ENCODE measurements at regions not wholly inside any gene's neighbourhood (a gene's known extent, or its start where the extent isn't known, plus 50 kb on each side); places are given as distances from the start of the nearest gene placed in this dataset.

DNA sequence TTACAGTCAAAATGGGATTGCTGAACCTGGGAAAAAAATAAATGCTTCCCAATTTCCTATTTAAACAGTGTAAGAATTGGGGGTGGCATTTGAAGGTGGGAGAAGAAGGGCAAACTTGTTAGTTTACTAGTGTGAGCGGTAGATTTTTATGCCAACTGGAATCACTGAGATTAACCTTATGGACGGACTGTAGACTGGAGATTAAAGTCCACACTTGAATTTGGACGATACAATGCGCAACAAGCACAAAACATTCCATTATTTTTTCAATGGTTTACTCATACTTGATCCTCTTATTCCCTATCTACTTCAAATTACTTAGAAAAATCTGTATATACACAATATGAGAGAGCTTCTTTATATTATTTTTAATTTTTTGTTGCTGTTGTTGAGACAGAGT is 269.6 kb upstream of the KLF14 start:
- DNase-seq, result no peak

DNA sequence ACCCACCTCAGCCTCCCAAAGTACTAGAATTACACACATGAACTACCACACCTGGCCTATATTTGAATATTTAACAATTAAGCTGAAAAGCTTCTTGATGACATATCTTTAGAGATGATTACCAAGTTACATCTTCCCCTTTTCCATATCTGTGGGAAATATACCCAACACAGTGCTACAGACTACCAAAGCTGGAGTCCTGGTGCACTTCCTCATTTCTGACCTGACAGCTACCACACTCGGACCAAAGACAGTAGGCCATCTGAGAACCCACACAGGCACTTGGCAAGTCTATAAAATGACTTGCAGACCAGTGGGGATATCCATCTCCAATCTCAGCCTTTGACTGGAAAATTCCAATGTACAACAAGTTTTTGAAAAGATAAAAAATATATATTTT is 270.4 kb upstream of the KLF14 start:
- no peak for DNase-seq

DNA sequence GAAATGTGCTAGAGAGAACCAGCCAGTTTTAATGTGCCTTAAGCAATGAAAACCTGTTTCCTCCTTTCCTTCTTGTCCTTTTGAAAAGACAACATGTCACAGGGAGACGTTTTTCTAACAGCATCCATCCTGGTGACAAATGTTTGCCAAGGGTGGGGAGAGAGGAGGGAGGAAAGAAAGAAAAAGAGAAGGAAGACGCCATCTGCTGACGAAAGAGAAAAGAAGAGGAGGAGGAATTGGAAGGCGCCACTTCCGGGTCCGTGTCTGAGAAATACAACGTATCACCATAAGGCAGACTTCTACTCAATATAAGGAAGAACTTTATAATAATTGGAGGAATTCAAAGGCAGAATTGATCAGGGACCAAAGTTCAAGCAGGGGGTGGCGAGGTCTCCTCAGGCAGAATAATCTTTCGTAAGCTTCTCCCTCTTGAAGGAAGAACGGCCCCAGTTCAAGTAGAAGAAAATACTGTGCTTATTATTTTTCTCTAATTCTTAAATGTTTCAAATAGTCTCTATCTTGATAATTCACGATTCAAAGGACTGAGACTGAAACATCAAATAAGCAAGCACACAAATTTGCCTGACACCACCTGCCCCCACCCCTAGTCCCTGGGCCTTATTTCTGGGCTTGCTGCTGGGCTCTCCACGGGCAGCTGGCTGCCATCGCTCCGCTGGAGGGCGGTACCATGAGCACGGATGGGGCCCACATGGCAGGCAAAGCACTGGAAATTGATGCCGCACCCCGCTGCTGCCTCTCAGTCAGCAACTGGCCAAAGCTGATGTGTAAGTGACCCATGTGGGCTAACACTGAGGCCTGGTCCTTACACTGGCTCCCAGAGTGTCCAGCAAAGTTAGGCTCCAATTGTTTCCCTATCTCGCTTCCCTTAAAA is 273.7 kb upstream of the KLF14 start:
- DNase-seq, result peak; percentile 5

DNA sequence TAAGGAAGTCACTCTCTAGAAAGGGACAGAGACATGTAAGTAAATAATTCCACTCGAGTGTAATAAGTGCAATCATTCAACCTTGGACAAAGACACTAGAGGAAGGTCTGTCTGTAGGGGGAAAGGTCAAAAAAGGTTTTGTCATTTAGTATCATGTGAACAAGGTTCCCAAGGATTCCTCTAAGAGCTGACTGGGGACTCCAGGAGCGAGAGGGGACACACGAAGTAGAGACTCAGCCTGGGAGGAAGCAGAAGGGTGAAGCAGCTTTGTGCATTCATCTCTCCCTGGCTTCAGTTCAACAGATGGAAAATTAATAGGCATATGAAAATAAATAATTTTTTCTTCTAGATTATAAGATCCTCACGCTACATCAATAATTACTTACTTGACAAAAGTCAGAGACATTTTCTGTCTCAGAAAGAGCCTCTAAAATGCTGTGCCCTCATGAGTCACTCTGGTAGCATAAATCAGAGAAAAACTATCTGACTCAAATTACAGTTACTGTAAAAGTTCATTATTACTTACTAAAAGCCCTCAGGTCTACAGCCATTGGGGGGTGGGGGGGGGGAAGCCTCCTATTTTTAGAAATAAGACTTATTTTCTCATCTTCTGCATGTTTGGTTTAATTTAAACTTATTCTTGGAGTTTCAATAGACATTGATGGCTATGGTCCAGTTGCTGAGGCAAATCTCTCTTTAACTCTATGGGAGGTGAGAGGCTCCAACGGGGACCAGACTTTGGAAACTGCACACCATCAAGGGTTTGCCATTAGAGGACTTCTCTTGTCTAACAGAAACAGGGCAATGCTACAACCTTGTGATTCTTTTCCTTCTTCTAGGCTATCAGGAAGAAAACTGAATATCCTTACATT is 275.1 kb upstream of the KLF14 start:
- no peak for DNase-seq

DNA sequence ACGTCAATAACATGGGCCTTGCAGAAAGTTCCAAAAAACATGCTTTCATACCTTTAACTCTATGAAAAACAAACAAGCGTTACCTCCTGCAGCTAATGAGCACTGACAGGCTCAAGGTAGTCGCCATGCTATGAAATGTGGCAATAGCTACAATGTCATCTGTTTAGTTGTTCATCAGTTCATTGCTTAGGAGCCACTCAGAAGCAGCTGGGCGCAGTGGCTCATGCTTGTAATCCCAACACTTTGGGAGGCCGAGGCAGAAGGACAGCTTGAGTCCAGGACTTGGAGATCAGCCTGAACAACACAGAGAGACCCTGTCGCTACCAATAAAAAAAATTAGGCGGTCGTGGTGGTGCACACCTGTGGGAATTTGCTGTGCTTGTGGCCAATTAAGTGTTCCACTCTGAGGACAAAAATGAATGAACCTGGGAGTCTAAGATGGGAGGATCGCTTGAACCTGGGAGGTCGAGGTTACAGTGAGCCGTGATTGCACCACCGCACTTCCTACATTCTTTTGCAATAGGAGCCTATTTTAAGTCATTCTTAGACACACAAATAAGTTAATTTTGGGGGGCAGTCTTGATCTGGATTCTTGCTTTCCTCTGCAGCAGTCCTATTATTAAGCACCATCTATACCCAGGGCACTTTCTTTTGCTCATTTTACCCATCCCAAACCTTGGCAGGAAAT is 276.2 kb upstream of the KLF14 start:
- DNase-seq, result no peak

DNA sequence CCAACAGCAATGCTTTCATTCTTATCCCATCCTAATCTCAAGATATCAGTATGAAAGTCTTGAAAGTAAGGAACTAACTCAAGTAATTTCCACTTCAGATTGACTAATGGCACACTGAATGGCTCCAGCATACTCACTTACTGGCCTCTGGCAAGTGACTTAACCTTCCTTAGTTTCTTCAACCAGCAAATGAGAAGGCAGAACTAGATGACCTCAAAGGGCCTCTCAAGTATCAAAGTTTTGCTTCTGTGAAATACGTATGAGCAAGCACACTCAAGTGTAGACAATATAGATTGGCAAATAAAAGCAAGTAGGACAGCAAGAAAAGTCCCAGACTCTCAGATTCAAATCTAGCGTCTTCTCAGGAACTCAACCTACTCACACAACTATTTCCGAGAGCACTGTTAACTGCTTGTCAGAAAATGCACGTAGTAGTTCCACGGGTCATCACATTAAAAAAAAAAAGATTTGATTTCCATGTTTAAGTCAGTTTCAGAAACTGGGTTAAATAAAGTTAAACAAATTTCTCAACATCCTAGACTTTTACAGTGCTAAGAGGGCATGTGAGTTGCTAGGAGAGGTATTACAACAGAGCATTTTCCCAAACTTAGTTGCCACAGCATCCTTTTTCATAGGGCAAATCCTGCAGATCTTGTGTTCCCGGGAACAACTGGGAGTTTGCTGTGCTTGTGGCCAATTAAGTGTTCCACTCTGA is 276.9 kb upstream of the KLF14 start:
- DNase-seq, result peak; percentile 75

DNA sequence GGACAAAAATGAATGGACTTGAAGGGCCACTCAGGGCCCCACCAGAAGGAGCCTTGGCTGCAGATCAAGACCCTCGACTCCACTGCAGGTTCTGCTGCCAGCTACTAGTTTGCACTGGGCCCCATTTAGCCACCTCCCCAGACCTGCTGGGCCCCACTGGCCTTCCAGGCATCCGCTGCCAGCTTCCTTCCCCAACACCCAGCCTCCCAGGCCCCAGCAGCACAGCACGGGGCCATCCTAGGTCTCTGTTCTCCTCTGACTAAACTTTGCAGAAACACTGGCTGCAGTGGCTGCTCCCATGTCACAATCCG is 277.4 kb upstream of the KLF14 start:
- peak; percentile 84 for DNase-seq

DNA sequence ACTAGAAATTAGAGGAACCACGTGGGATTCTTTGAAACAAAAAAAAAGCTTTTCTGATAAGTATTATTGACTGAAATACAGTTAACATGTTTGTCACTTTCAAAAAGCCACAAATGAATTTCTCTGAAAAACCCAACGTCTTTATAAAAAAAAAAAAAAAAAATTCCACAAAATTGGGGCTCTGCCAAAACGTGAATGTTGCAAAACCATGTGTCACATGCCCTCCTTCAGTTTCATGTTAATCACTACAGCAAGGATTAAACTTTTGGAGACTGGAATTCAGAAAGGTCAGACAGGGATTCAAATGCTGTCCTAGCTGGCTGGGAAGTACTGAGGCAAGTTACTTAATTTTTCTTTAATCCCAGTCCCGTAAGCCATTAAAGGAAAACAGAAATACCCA is 278.0 kb upstream of the KLF14 start:
- peak; percentile 40 for DNase-seq

DNA sequence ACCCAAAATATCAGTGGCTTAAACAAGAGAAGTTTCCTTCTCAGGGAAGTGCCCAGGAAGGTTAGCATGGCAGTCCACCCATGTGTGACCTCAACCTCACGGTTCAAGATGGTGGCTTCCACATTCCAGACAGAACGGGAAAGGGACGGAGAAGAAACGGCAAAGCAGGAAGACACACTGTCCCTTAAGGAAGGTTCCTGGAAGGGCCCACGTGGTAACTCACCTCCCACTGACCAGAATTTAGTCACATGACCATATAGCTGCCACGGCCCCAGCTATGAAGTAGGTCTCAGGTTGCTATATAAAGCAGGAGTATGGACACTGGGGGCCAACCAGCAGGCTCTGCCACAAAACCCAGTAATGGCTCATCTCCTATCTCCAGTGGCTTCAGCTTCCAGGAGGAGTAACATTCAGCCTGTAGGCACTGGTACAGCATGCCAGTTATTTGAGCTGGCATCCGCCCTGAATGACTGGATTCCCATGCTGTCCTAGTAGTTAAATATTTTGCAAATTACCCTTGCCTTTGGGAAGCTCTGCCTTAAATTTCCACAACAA is 278.5 kb upstream of the KLF14 start:
- DNase-seq, result no peak

DNA sequence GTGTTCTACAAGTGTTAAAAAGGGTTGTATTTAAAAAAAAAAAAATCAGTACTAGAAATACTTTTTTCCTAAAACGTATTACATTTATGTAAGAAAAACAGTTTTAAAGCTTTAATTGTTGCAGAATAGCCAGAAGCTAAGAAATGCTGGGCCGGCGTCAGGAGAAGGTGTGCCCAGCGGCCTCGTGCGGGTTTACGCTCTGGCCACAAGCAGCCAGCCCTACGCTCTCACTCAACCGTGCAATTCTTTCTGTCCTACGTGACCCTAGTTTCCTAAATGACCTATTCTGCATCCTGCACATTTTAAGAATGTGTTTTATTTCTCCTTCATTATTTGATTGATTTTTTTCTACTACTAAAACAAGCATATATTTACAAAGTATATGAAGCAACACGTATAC is 279.7 kb upstream of the KLF14 start:
- DNase-seq, result no peak

DNA sequence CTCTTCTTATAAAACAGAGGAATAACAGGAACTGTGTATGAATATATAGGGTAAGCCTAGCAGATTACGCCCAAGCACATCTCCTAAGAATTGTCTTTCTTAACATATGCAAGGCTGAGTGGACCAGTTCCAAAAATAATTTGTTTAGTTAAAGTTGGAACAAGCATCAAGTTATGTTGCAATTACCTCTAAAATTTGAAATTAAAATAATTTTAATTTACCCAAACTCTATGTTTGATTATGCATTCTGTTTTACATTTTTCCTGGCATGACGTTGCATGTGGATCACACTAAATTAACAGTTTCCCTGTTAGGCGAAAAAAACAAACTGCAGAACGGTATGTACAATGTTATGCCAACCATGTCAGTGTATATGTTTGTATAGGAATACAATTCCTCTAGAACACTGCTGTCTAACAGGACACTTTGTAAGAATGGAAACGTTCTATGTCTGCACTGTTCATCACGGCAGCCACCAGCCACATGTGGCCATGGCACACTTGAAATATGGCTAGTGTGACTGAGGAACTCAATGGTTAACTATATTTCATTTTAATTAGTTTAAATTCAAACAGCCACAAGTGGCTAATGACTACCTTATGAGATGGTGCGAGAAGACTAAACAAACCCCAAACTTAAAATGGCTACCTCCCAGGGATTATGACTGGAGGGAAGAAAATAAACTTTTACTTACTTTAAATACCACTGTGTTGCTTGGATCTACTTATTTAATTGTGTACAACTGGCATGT is 281.1 kb upstream of the KLF14 start:
- DNase-seq, result no peak

DNA sequence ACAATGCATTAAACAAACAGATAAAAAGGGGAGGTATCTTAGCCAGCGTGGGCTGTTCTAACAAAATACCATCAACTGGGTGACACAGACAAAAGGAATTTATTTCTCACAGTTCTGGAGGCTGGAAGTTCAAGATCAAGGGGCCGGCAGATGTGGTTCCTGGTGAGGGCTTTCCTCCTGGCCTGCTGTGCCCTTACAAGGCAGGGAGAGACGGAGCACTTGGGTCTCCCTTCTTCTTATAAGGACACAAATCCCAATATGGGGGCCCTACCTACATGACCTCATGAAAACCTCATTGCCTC is 281.6 kb upstream of the KLF14 start:
- DNase-seq, result no peak

DNA sequence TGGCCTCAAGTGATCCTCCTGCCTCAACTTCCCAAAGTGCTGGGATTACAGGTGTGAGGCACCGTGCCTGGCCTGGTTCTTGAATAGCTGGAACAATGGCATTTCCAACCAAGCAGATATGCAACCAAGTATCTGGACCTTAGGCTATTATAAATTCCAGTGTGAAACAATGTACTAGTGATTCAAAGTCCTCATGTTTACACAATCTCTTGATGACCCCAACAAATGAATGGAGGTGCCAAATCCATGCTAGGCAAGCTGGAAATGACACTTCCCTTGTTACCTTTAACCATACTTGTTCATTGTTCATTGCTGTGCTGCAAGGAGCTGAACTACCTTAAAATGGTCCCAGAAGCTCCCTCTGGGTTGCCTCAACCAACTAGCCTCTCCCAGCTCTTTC is 282.2 kb upstream of the KLF14 start:
- DNase-seq, result no peak

DNA sequence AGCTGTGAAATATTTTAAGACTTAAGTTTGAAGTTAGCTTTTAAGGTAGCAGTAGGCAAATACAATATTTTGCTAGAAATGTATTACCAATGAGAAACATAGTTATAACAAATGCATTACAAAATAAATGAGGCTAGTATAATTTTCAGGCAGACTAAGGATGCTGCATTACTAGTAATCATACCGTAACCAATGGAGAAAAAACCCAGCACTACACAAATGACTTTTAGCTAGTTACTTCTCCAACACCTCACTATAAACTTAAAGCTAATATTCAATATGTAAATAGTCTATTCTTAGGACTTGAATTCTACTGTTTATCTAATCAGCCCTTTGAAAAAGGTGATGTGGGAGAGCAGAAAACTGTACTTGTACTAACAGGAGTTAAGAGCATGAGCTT is 285.3 kb upstream of the KLF14 start:
- DNase-seq, result no peak

DNA sequence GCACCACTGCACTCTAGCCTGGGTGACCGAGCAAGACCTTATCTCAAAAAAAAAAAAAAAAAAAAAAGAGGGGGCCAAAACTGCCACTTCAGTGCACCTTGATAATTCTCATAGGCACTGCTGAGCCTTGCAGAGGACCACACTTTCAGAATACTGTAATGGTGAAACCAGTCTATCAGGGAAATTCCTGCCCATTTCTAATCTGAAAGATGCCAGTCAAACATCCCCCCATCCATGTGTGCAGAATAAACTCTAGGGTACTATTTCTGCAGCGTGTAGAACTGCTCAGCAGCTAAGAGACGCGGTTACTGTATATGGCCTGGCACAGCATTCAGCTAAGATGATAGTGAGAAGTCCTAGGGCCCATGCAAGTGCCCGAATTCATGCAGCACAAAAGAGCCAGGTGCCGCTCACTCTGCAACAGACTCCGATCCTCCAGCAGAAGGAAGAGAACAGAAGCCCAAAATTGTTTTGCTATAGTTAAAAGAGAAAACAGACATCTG is 286.8 kb upstream of the KLF14 start:
- DNase-seq, result no peak

DNA sequence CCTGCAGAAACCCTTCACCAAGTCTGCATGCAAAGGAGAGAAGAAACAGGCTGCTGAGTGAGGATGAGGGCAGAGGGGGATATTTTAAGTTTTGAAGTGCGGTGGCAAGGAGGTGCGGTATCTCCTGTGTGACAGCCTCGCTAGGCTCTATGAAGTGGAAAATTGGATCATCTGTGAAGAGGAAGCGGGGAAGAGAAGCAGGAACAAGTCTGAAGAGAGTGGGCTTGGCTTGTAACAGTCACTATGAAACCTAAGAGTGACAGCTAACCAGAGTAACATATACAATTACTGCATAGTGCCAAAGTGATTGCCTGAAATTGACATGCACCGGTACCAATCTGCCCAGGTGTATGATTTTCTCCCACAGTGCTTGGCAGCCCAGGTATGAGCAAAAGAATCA is 287.5 kb upstream of the KLF14 start:
- no peak for DNase-seq

DNA sequence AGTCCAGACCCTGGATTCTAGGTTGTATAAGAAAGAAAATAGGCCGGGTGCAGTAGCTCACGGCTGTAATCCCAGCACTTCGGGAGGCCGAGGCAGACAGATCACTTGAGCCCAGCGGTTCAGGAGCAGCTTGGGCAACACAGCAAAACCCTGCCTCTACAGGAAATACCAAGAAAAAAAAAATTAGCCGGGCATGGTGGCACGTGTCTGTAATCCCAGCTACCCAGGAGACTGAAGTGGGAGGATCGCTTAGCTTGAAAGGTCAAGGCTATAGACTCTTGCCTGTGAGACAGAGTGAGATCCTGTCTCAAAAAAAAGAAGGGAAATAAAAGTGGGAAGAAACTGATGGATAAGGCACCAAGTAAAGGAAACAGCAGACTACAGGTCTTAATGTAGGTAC is 287.9 kb upstream of the KLF14 start:
- no peak for DNase-seq

DNA sequence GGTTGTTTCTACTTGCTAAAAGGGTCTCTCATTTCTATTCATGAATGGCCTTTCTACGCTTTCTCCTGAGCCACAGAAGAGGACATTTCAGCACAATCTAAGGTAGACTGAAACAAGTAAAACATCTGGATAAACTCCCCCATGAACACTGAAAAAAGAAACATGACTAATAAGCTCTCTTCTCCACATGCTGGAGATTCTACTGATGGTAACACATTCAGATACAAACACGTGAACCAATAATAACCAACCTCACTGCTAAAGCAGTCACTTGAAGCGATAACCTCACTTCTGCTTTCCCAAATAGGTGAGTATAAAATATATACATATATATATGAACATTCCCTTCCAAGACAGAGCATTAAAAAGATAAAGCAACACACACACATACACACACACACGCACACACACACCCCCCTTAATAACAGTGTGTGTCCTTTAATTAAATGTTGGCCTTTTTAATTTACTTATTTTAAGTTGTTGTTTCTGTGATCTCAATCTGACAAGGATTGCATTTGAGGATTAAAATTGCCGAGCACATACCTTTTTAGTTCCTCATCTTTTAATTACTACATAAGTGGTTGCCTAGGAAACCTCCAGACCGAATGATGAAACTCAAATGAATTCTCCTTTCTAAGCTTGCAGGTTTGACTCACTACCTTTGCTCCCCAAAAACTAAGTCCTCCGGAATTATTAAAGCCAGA is 292.4 kb upstream of the KLF14 start:
- DNase-seq, result no peak

DNA sequence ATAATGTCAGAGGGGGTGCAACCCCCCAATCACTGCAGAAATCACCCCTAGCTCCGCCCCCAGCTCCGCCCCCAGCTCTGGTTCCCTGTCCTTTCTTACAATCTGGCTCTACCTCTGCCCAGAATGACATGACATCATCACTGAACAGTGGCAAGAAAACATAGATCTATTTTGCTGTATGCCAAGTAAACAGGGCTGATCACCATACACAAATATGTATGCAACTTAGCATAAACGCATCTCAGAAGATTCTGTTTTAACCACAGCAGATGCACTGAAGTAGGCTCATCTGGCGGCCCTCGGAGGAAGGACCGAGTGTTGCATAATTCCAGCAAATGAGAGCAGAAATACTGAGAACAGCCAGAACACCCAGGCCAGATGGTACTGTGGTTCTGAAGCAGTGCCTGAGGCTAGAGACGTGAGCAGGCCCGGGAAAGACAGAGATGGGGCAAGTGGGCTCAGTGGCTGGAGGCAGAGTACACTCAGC is 293.3 kb upstream of the KLF14 start:
- no peak for DNase-seq

DNA sequence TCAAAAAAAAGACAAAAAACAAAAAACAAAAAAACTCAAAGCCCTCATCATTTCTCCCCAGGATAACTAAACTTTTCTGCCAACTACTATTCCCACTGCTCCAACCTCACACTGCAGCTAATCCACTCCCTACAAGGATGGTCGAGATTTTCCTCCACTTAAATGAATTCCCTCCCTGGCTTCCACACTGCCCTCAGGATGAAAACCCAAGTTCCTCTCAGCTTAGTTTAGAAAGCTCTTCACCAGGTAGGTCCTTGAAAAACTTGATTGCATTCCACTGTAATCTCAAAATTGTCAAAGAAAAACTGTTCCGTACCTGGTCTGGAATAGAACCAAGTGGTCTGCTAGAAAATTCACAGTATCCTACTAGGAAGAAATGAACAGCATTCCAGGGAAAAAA is 294.3 kb upstream of the KLF14 start:
- DNase-seq, result no peak

DNA sequence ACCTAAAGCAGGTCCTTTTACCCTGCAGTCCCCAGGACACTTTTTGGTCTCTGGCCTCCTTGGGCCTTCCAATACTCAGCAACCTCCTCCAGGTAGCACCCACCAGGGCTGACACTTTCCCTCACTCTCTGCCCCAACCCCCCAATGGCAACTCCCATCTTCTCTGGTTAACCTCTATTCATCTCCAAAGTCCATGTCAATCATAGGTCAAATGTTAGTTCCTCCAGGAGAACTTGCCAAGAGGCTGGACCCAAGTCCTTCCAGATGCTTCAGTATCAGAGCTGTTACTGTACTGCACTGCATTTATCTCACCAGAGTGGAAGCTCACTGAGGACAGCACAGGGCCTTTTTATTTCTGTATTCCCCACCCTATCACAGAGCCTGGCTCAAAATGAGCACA is 295.0 kb upstream of the KLF14 start:
- no peak for DNase-seq
